ENCODE measurements at regions not wholly inside any gene's neighbourhood (a gene's known extent, or its start where the extent isn't known, plus 50 kb on each side); places are given as distances from the start of the nearest gene placed in this dataset.
A peak's percentile ranks its signal among the peaks of the same experiment; 100 is the strongest.
"Not testable (repeated sequence)": the region's sequence is repeated elsewhere in the genome, so short reads cannot be mapped to it uniquely, and the experiment has no call there.

- H3K9me3 Mint-ChIP-seq; intact Hi-C loops (cut with micrococcal nuclease); H3K36me3 Mint-ChIP-seq (ENCODE audit: low read depth); H3K27ac Mint-ChIP-seq; H3K27me3 Mint-ChIP-seq (ENCODE audit: low read depth); H3K4me1 Mint-ChIP-seq (ENCODE audit: low read depth); DNase-seq (ENCODE audit: low spot score); H3K4me3 Mint-ChIP-seq (ENCODE audit: low read depth): not testable (repeated sequence)
These were observed 110.5 kb upstream of the NBPF19 start for GRCh38 chr1:149364188-149364981.

GRCh38 chr1:149366402-149366801, 108.4 kb upstream of the NBPF19 start:
- not testable (repeated sequence) for H3K4me1 Mint-ChIP-seq (ENCODE audit: low read depth)

GRCh38 chr1:149367472-149368044, 107.3 kb upstream of the NBPF19 start:
- H3K27me3 Mint-ChIP-seq (ENCODE audit: low read depth); H3K4me1 Mint-ChIP-seq (ENCODE audit: low read depth); H3K36me3 Mint-ChIP-seq (ENCODE audit: low read depth); H3K4me3 Mint-ChIP-seq (ENCODE audit: low read depth); DNase-seq (ENCODE audit: low spot score); H3K9me3 Mint-ChIP-seq; intact Hi-C loops (cut with micrococcal nuclease); H3K27ac Mint-ChIP-seq: not testable (repeated sequence)

More at GRCh38 chr1:149366402-149366801, 108.4 kb upstream of the NBPF19 start:
- DNase-seq (ENCODE audit: low spot score); H3K27me3 Mint-ChIP-seq (ENCODE audit: low read depth); intact Hi-C loops (cut with micrococcal nuclease); H3K36me3 Mint-ChIP-seq (ENCODE audit: low read depth); H3K9me3 Mint-ChIP-seq; H3K4me3 Mint-ChIP-seq (ENCODE audit: low read depth); H3K27ac Mint-ChIP-seq: not testable (repeated sequence)

GRCh38 chr1:149368337-149368736, 106.5 kb upstream of the NBPF19 start:
- H3K4me3 Mint-ChIP-seq (ENCODE audit: low read depth); H3K27ac Mint-ChIP-seq; H3K9me3 Mint-ChIP-seq; H3K36me3 Mint-ChIP-seq (ENCODE audit: low read depth); DNase-seq (ENCODE audit: low spot score); intact Hi-C loops (cut with micrococcal nuclease); H3K4me1 Mint-ChIP-seq (ENCODE audit: low read depth); H3K27me3 Mint-ChIP-seq (ENCODE audit: low read depth): not testable (repeated sequence)

GRCh38 chr1:149369081-149369480, 105.8 kb upstream of the NBPF19 start:
- H3K27me3 Mint-ChIP-seq (ENCODE audit: low read depth); DNase-seq (ENCODE audit: low spot score); H3K4me1 Mint-ChIP-seq (ENCODE audit: low read depth); H3K9me3 Mint-ChIP-seq; H3K36me3 Mint-ChIP-seq (ENCODE audit: low read depth); H3K27ac Mint-ChIP-seq; intact Hi-C loops (cut with micrococcal nuclease); H3K4me3 Mint-ChIP-seq (ENCODE audit: low read depth): not testable (repeated sequence)

GRCh38 chr1:149371955-149372354, 102.9 kb upstream of the NBPF19 start:
- H3K27me3 Mint-ChIP-seq (ENCODE audit: low read depth); H3K4me1 Mint-ChIP-seq (ENCODE audit: low read depth); H3K36me3 Mint-ChIP-seq (ENCODE audit: low read depth); H3K4me3 Mint-ChIP-seq (ENCODE audit: low read depth); H3K27ac Mint-ChIP-seq; DNase-seq (ENCODE audit: low spot score); intact Hi-C loops (cut with micrococcal nuclease); H3K9me3 Mint-ChIP-seq: not testable (repeated sequence)

- H3K36me3 Mint-ChIP-seq (ENCODE audit: low read depth); H3K9me3 Mint-ChIP-seq; DNase-seq (ENCODE audit: low spot score); H3K27ac Mint-ChIP-seq; H3K4me3 Mint-ChIP-seq (ENCODE audit: low read depth); H3K27me3 Mint-ChIP-seq (ENCODE audit: low read depth); intact Hi-C loops (cut with micrococcal nuclease); H3K4me1 Mint-ChIP-seq (ENCODE audit: low read depth): not testable (repeated sequence)
These were observed 96.4 kb upstream of the NBPF19 start for GRCh38 chr1:149378462-149378861.

- H3K4me1 Mint-ChIP-seq (ENCODE audit: low read depth); H3K27me3 Mint-ChIP-seq (ENCODE audit: low read depth); H3K36me3 Mint-ChIP-seq (ENCODE audit: low read depth); H3K9me3 Mint-ChIP-seq; intact Hi-C loops (cut with micrococcal nuclease): not testable (repeated sequence)
- DNase-seq (ENCODE audit: low spot score): peak; percentile 65
- H3K4me3 Mint-ChIP-seq (ENCODE audit: low read depth): peak overlapping the region; percentile 90
- peak overlapping the region; percentile 69 for H3K27ac Mint-ChIP-seq
These were observed 84.5 kb upstream of the NBPF19 start for GRCh38 chr1:149390173-149390926.

- intact Hi-C loops (cut with micrococcal nuclease); DNase-seq (ENCODE audit: low spot score); H3K9me3 Mint-ChIP-seq; H3K4me1 Mint-ChIP-seq (ENCODE audit: low read depth); H3K4me3 Mint-ChIP-seq (ENCODE audit: low read depth); H3K27ac Mint-ChIP-seq; H3K36me3 Mint-ChIP-seq (ENCODE audit: low read depth); H3K27me3 Mint-ChIP-seq (ENCODE audit: low read depth): not testable (repeated sequence)
These were observed 83.9 kb upstream of the NBPF19 start for GRCh38 chr1:149390931-149391330.

GRCh38 chr1:149395802-149396201, 79.0 kb upstream of the NBPF19 start:
- H3K27ac Mint-ChIP-seq; H3K4me3 Mint-ChIP-seq (ENCODE audit: low read depth); H3K9me3 Mint-ChIP-seq; intact Hi-C loops (cut with micrococcal nuclease); H3K36me3 Mint-ChIP-seq (ENCODE audit: low read depth); DNase-seq (ENCODE audit: low spot score); H3K27me3 Mint-ChIP-seq (ENCODE audit: low read depth): not testable (repeated sequence)
- peaks cover 14% of the 10 kb centered on the region for H3K4me1 Mint-ChIP-seq (ENCODE audit: low read depth)

- H3K27me3 Mint-ChIP-seq (ENCODE audit: low read depth); intact Hi-C loops (cut with micrococcal nuclease); H3K4me1 Mint-ChIP-seq (ENCODE audit: low read depth); H3K4me3 Mint-ChIP-seq (ENCODE audit: low read depth); H3K9me3 Mint-ChIP-seq; DNase-seq (ENCODE audit: low spot score); H3K27ac Mint-ChIP-seq; H3K36me3 Mint-ChIP-seq (ENCODE audit: low read depth): not testable (repeated sequence)
These were observed 76.3 kb upstream of the NBPF19 start for GRCh38 chr1:149398527-149398926.

GRCh38 chr1:149408404-149408803, 66.4 kb upstream of the NBPF19 start:
- DNase-seq (ENCODE audit: low spot score); H3K27ac Mint-ChIP-seq; H3K9me3 Mint-ChIP-seq; H3K27me3 Mint-ChIP-seq (ENCODE audit: low read depth); H3K36me3 Mint-ChIP-seq (ENCODE audit: low read depth); H3K4me3 Mint-ChIP-seq (ENCODE audit: low read depth); H3K4me1 Mint-ChIP-seq (ENCODE audit: low read depth); intact Hi-C loops (cut with micrococcal nuclease): not testable (repeated sequence)

GRCh38 chr1:149415373-149415772, 59.5 kb upstream of the NBPF19 start:
- H3K27me3 Mint-ChIP-seq (ENCODE audit: low read depth); intact Hi-C loops (cut with micrococcal nuclease); H3K36me3 Mint-ChIP-seq (ENCODE audit: low read depth); H3K9me3 Mint-ChIP-seq; H3K27ac Mint-ChIP-seq; H3K4me1 Mint-ChIP-seq (ENCODE audit: low read depth); H3K4me3 Mint-ChIP-seq (ENCODE audit: low read depth); DNase-seq (ENCODE audit: low spot score): not testable (repeated sequence)

Data from activated T-helper 2 cell treated with anti-CD3 and anti-CD28 coated beads, Interferon-gamma antibody, Interleukin-2, Interleukin-4, amounts not matched to agents 10 μg/mL and 5 μg/mL and 100 μg/mL, durations not matched to agents 14 hours and 24 hours and 36 hours (primary cell).